ENCODE measurements at regions not wholly inside any gene's neighbourhood (a gene's known extent, or its start where the extent isn't known, plus 50 kb on each side); places are given as distances from the start of the nearest gene placed in this dataset.

- H4K20me1 ChIP-seq (ENCODE audit: insufficient read depth), result no peaks in the 10 kb centered on the region
- H2AFZ ChIP-seq (ENCODE audit: low read depth), result no peak overlapping the region
- ChIA-PET POLR2A (no interaction called here), CTCF (no interaction called here)
- H3K9me3 ChIP-seq, result no peaks in the 10 kb centered on the region
- WGBS (ENCODE audit: low lambda C conversion rate), result 0% methylated on average over 1 of the region's 1 CpG
- H3K4me1 ChIP-seq (ENCODE audit: control insufficient read depth in 1 of 2, insufficient read depth in 2 of 2, low read depth in 1 of 2, low read length in 1 of 2), result peaks cover 0 to 3% of the 10 kb centered on the region in 2 experiments; a peak in 1 of 4 replicates
- no peak overlapping the region for H3K4me3 ChIP-seq (ENCODE audit: low read depth in 2 of 2, low read length in 1 of 2)
- no peak overlapping the region for H3K9ac ChIP-seq
- no peaks in the 10 kb centered on the region for H3K79me2 ChIP-seq (ENCODE audit: insufficient read depth)
- no peaks in the 10 kb centered on the region for H3F3A ChIP-seq (replicated peaks; ENCODE audit: insufficient read depth)
- H3K4me2 ChIP-seq, result no peak overlapping the region
- H3K9me2 ChIP-seq, result no peaks in the 10 kb centered on the region
- H3K36me3 ChIP-seq (replicated peaks in 1 of 2; ENCODE audit: control insufficient read depth in 1 of 2, insufficient read depth in 2 of 2, low read length in 1 of 2), result no peaks in the 10 kb centered on the region
- TF ChIP-seq IRF3 (IDR thresholded peaks at IDR 0.05; ENCODE audit: low read depth, low read length) (no peak), MXI1 (IDR thresholded peaks at IDR 0.05; ENCODE audit: low read depth, low read length) (no peak), USF2 (IDR thresholded peaks at IDR 0.05; ENCODE audit: borderline replicate concordance, low read depth, low read length) (no peak), SMC3 (IDR thresholded peaks at IDR 0.05; ENCODE audit: low read depth, low read length) (no peak), RFX5 (IDR thresholded peaks at IDR 0.05; ENCODE audit: low read length) (no peak), JUND (IDR thresholded peaks at IDR 0.05) (no peak), CHD2 (IDR thresholded peaks at IDR 0.05; ENCODE audit: low read length, partially characterized antibody) (no peak), POLR2AphosphoS5 (IDR thresholded peaks at IDR 0.05; ENCODE audit: low read depth, low read length) (no peak), NFIC (IDR thresholded peaks at IDR 0.05; ENCODE audit: borderline replicate concordance) (no peak), RAD21 (IDR thresholded peaks at IDR 0.05; ENCODE audit: low read length) (no peak), GATA2 (CRISPR knock-in tag; IDR thresholded peaks at IDR 0.05) (no peak), RCOR1 (IDR thresholded peaks at IDR 0.05; ENCODE audit: low read length) (no peak)
- TF ChIP-seq, protein P1, sequence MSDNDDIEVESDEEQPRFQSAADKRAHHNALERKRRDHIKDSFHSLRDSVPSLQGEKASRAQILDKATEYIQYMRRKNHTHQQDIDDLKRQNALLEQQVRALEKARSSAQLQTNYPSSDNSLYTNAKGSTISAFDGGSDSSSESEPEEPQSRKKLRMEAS (IDR thresholded peaks at IDR 0.05; ENCODE audit: low read depth), result no peak
- DNase-seq, result no peak
- H3K27ac ChIP-seq (ENCODE audit: low read depth in 2 of 2, low read length in 1 of 2), result no peak overlapping the region
- no peaks in the 10 kb centered on the region; the same call in 1 of the 2 replicates for H3K27me3 ChIP-seq (ENCODE audit: insufficient read depth)
Measured at GRCh38 chr3:43794776-43795175, 104.0 kb downstream of the ABHD5 start.

GRCh38 chr3:43795491-43795890 is 104.8 kb downstream of the ABHD5 start:
- CTCF ChIA-PET, result no interaction called here

More at GRCh38 chr3:43795491-43795890, 104.8 kb downstream of the ABHD5 start:
- Histone ChIP-seq H3K9me2 (no peaks in the 10 kb centered on the region), H3K4me1 (ENCODE audit: control insufficient read depth in 1 of 2, insufficient read depth in 2 of 2, low read depth in 1 of 2, low read length in 1 of 2) (peaks cover 0 to 3% of the 10 kb centered on the region in 2 experiments; a peak in 1 of 4 replicates), H4K20me1 (ENCODE audit: insufficient read depth) (no peaks in the 10 kb centered on the region), H3K9me3 (no peaks in the 10 kb centered on the region), H3K79me2 (ENCODE audit: insufficient read depth) (no peaks in the 10 kb centered on the region), H3K36me3 (replicated peaks in 1 of 2; ENCODE audit: control insufficient read depth in 1 of 2, insufficient read depth in 2 of 2, low read length in 1 of 2) (no peaks in the 10 kb centered on the region), H3K9ac (no peak overlapping the region), H3K4me3 (ENCODE audit: low read depth in 2 of 2, low read length in 1 of 2) (no peak overlapping the region), H3K27ac (ENCODE audit: low read depth in 2 of 2, low read length in 1 of 2) (no peak overlapping the region), H2AFZ (ENCODE audit: low read depth) (no peak overlapping the region), H3K27me3 (ENCODE audit: insufficient read depth) (no peaks in the 10 kb centered on the region), H3F3A (replicated peaks; ENCODE audit: insufficient read depth) (no peaks in the 10 kb centered on the region), H3K4me2 (no peak overlapping the region)
- POLR2A ChIA-PET, result no interaction called here
- DNase-seq, result no peak
- 53% methylated on average over 3 of the region's 3 CpGs for WGBS (ENCODE audit: low lambda C conversion rate)
- TF ChIP-seq USF1 (IDR thresholded peaks at IDR 0.05; ENCODE audit: borderline replicate concordance, low read depth) (no peak), RAD21 (IDR thresholded peaks at IDR 0.05; ENCODE audit: low read length) (no peak), NRF1 (IDR thresholded peaks at IDR 0.05; ENCODE audit: low read depth, low read length) (no peak), GATA2 (CRISPR knock-in tag; IDR thresholded peaks at IDR 0.05) (no peak), MXI1 (IDR thresholded peaks at IDR 0.05; ENCODE audit: low read depth, low read length) (no peak), TAF1 (IDR thresholded peaks at IDR 0.05; ENCODE audit: borderline replicate concordance, low read depth, low read length) (no peak), SIN3A (IDR thresholded peaks at IDR 0.05; ENCODE audit: borderline replicate concordance, low read depth, low read length) (no peak), FOXJ3 (CRISPR knock-in tag; IDR thresholded peaks at IDR 0.05) (no peak), NFIC (IDR thresholded peaks at IDR 0.05; ENCODE audit: borderline replicate concordance) (no peak), CHD2 (IDR thresholded peaks at IDR 0.05; ENCODE audit: low read length, partially characterized antibody) (no peak), JUND (IDR thresholded peaks at IDR 0.05) (no peak)
- TF ChIP-seq, protein P2, sequence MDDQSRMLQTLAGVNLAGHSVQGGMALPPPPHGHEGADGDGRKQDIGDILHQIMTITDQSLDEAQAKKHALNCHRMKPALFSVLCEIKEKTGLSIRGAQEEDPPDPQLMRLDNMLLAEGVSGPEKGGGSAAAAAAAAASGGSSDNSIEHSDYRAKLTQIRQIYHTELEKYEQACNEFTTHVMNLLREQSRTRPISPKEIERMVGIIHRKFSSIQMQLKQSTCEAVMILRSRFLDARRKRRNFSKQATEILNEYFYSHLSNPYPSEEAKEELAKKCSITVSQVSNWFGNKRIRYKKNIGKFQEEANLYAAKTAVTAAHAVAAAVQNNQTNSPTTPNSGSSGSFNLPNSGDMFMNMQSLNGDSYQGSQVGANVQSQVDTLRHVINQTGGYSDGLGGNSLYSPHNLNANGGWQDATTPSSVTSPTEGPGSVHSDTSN (IDR thresholded peaks at IDR 0.05), result no peak
- TF ChIP-seq, protein P1 (IDR thresholded peaks at IDR 0.05; ENCODE audit: low read depth), result no peak
